SK-N-SH (cell line): ENCODE measurements at regions not wholly inside any gene's neighbourhood (a gene's known extent, or its start where the extent isn't known, plus 50 kb on each side); places are given as distances from the start of the nearest gene placed in this dataset.

Experiments used
- CTCF ChIA-PET: fragments of 300-600, 350-600 bp; formaldehyde crosslinking; extraction: SDS; loops from one replicate; lab custom pipeline; 2021; lab: Yijun Ruan, JAX
- POLR2A ChIA-PET: fragments of 350-600 bp; sonication (Branson Sonifier 250); formaldehyde crosslinking; extraction: SDS; loops from one replicate; lab custom pipeline; 2020; ENCODE audit warnings: antibody characterized with exemption, inconsistent platforms; lab: Yijun Ruan, JAX
- DNase-seq: peaks from one replicate; pipeline ENCODE4 v3.0.0; 2012
- H2AFZ ChIP-seq: fragments of 200-600 bp; sonication (generic); 2 replicates; pipeline ENCODE4 v1.8.1; 2016; ENCODE audit warnings: antibody characterized with exemption, mild to moderate bottlenecking, low read depth
- H3F3A ChIP-seq: fragments of 200-600 bp; sonication (generic); replicated peaks from 2 replicates; pipeline ENCODE3; 2016; ENCODE audit warnings: antibody characterized with exemption, mild to moderate bottlenecking; ENCODE audit not compliant: insufficient read depth
- H3K27ac ChIP-seq, 2 experiments: fragments of 200-500 bp in 1 of 2; fragments of 200-600 bp in 1 of 2; sonication (Bioruptor generic) in 1 of 2; sonication (generic), shearing (Covaris generic) in 1 of 2; 2 replicates each; pipeline versions ENCODE4 v1.5.1 to v1.6.1; 2014 to 2016; ENCODE audit warnings: low read depth in 2 of 2, inconsistent platforms in 1 of 2, low read length in 1 of 2, mild to moderate bottlenecking in 1 of 2, mixed read lengths in 1 of 2
- H3K27me3 ChIP-seq: fragments of 200-600 bp; sonication (generic), shearing (Covaris generic); 2 replicates; pipeline ENCODE4 v1.6.1; 2016; ENCODE audit warnings: mixed run types; ENCODE audit not compliant: insufficient read depth
- H3K36me3 ChIP-seq, 2 experiments: fragments of 200-500 bp in 1 of 2; fragments of 200-600 bp in 1 of 2; sonication (Bioruptor generic) in 1 of 2; sonication (generic) in 1 of 2; replicated peaks in 1 of 2; 2 replicates each; pipeline versions ENCODE3 to v1.5.1; 2014 to 2016; ENCODE audit warnings: low read length in 1 of 2, mild to moderate bottlenecking in 1 of 2; ENCODE audit not compliant: insufficient read depth in 2 of 2, control insufficient read depth in 1 of 2
- H3K4me1 ChIP-seq, 2 experiments: fragments of 200-500 bp in 1 of 2; fragments of 200-600 bp in 1 of 2; sonication (Bioruptor generic) in 1 of 2; sonication (generic), shearing (Covaris generic) in 1 of 2; 2 replicates each; pipeline versions ENCODE4 v1.5.1 to v1.6.1; 2014 to 2016; ENCODE audit warnings: low read depth in 1 of 2, low read length in 1 of 2, mixed run types in 1 of 2; ENCODE audit not compliant: insufficient read depth in 2 of 2, control insufficient read depth in 1 of 2
- H3K4me2 ChIP-seq: fragments of 200-600 bp; sonication (generic), shearing (Covaris generic); 2 replicates; pipeline ENCODE4 v1.6.1; 2017; ENCODE audit warnings: mixed run types
- H3K4me3 ChIP-seq, 2 experiments: fragments of 200-500 bp in 1 of 2; fragments of 200-600 bp in 1 of 2; sonication (Bioruptor generic) in 1 of 2; sonication (generic), shearing (Covaris generic) in 1 of 2; 2 replicates each; pipeline versions ENCODE4 v1.5.1 to v1.8.1; 2014 to 2016; ENCODE audit warnings: low read depth in 2 of 2, inconsistent platforms in 1 of 2, low read length in 1 of 2, mild to moderate bottlenecking in 1 of 2, mixed read lengths in 1 of 2, moderate library complexity in 1 of 2
- H3K79me2 ChIP-seq: fragments of 200-600 bp; sonication (generic); 2 replicates; pipeline ENCODE4 v1.8.1; 2017; ENCODE audit warnings: mild to moderate bottlenecking; ENCODE audit not compliant: insufficient read depth
- H3K9ac ChIP-seq: fragments of 200-600 bp; sonication (generic); 2 replicates; pipeline ENCODE4 v1.6.1; 2017; ENCODE audit warnings: mixed run types
- H3K9me2 ChIP-seq: fragments of 200-600 bp; sonication (generic); 2 replicates; pipeline ENCODE4 v1.6.1; 2017; ENCODE audit warnings: mixed run types
- H3K9me3 ChIP-seq: fragments of 200-600 bp; sonication (generic); 2 replicates; pipeline ENCODE4 v1.6.1; 2017; ENCODE audit warnings: mixed run types, mild to moderate bottlenecking, moderate library complexity
- H4K20me1 ChIP-seq: fragments of 200-600 bp; sonication (generic); 2 replicates; pipeline ENCODE4 v1.6.1; 2017; ENCODE audit warnings: mild to moderate bottlenecking, mixed run types; ENCODE audit not compliant: insufficient read depth
- CHD2 ChIP-seq: fragments of 150-350 bp; IDR thresholded peaks from 2 replicates; pipeline ENCODE4 v1.6.1; 2018; ENCODE audit warnings: low read length; ENCODE audit not compliant: partially characterized antibody
- EP300 ChIP-seq, 2 experiments: IDR thresholded peaks; 2 replicates each; pipeline versions ENCODE4 v1.4.0 to v1.6.1; 2012; ENCODE audit warnings: borderline replicate concordance in 1 of 2, low read depth in 1 of 2, low read length in 1 of 2
- EZH2phosphoT487 ChIP-seq: fragments of 200-600 bp; sonication (generic); IDR thresholded peaks from 2 replicates; pipeline ENCODE4 v1.6.1; 2017; ENCODE audit warnings: low read depth, mixed run types, mild to moderate bottlenecking, antibody characterized with exemption, moderate library complexity, borderline replicate concordance
- MEF2A ChIP-seq: IDR thresholded peaks from 2 replicates; pipeline ENCODE4 v1.4.0; 2012; ENCODE audit warnings: low read depth, borderline replicate concordance
- POLR2AphosphoS5 ChIP-seq: IDR thresholded peaks from 2 replicates; pipeline ENCODE4 v1.6.1; 2012; ENCODE audit warnings: low read depth, low read length
- REST ChIP-seq: IDR thresholded peaks from 2 replicates; pipeline ENCODE4 v1.6.1; 2012; ENCODE audit warnings: mild to moderate bottlenecking, low read depth, low read length, moderate library complexity
- TAF1 ChIP-seq: IDR thresholded peaks from 2 replicates; pipeline ENCODE4 v1.6.1; 2012; ENCODE audit warnings: low read depth, mild to moderate bottlenecking, low read length, moderate library complexity, borderline replicate concordance
- TCF12 ChIP-seq: IDR thresholded peaks from 2 replicates; pipeline ENCODE4 v1.4.0; 2012
- USF1 ChIP-seq: IDR thresholded peaks from 2 replicates; pipeline ENCODE4 v1.4.0; 2012; ENCODE audit warnings: low read depth, borderline replicate concordance
- USF2 ChIP-seq: fragments of 150-350 bp; IDR thresholded peaks from 2 replicates; pipeline ENCODE4 v1.6.1; 2017; ENCODE audit warnings: antibody characterized with exemption, low read length, low read depth, borderline replicate concordance
- WGBS: methylation state at CpG from one replicate; pipeline ENCODE4 v1.1.6; 2017; ENCODE audit warnings: low lambda C conversion rate; 5-methylcytosine and 5-hydroxymethylcytosine counted together

GRCh38 chr17:31595666-31596381, 204.3 kb downstream of the RAB11FIP4 start:
- CTCF ChIA-PET, result interaction anchor here (1.5 kb wide), 1 partner anchor 37 kb away, joined by 3 read pairs; no protein-coding TSS in a partner anchor
- H3K9me2 ChIP-seq, result no peaks in the 10 kb centered on the region
- no peak for DNase-seq
- H2AFZ ChIP-seq, result no peak overlapping the region
- H3K4me2 ChIP-seq, result peak overlapping the region; percentile 41; the same call in 1 of the 2 replicates
- H3K36me3 ChIP-seq, result peaks cover 0 to 6% of the 10 kb centered on the region in 2 experiments
- H4K20me1 ChIP-seq, result no peaks in the 10 kb centered on the region
- no peaks in the 10 kb centered on the region for H3K79me2 ChIP-seq
- H3K9me3 ChIP-seq, result no peaks in the 10 kb centered on the region
- 92% methylated on average over 10 of the region's 10 CpGs for WGBS
- H3K9ac ChIP-seq, result peak overlapping the region; percentile 48
- H3K27me3 ChIP-seq, result no peaks in the 10 kb centered on the region
- no peak overlapping the region for H3K4me3 ChIP-seq
- H3K27ac ChIP-seq, result peak overlapping the region; percentile 83 to 93; a peak in 3 of 4 replicates
- no peak for TF ChIP-seq TAF1
- TF ChIP-seq POLR2AphosphoS5, result no peak
- no peak for TF ChIP-seq CHD2
- peak; percentile 60; the same call in 1 of the 2 replicates for TF ChIP-seq USF1
- no peak for TF ChIP-seq MEF2A
- no peak for TF ChIP-seq EZH2phosphoT487
- peak; percentile 62 for TF ChIP-seq REST
- TF ChIP-seq, all 33 proteins: peak for 2
- H3K4me1 ChIP-seq, result peaks cover 8 to 43% of the 10 kb centered on the region in 2 experiments; a peak in 3 of 4 replicates
- H3F3A ChIP-seq, result peaks cover 34% of the 10 kb centered on the region
- POLR2A ChIA-PET, result no interaction called here

GRCh38 chr17:31595076-31595475, 203.6 kb downstream of the RAB11FIP4 start:
- no peak overlapping the region for H3K4me3 ChIP-seq
- H3K27me3 ChIP-seq, result no peaks in the 10 kb centered on the region
- peak overlapping the region; percentile 83 to 93; a peak in 3 of 4 replicates for H3K27ac ChIP-seq
- H3K79me2 ChIP-seq, result no peaks in the 10 kb centered on the region
- no peak overlapping the region for H2AFZ ChIP-seq
- H3K4me2 ChIP-seq, result no peak overlapping the region; the same call in 1 of the 2 replicates
- DNase-seq, result no peak
- POLR2A ChIA-PET, result no interaction called here
- 0 out of 2 replicates have a peak overlapping the region, but pooled peaks have one; percentile 48 for H3K9ac ChIP-seq
- H3K9me2 ChIP-seq, result no peaks in the 10 kb centered on the region
- H4K20me1 ChIP-seq, result no peaks in the 10 kb centered on the region
- CTCF ChIA-PET, result interaction anchor here (1.5 kb wide), 1 partner anchor 36 kb away, joined by 3 read pairs; no protein-coding TSS in a partner anchor
- peaks cover 34% of the 10 kb centered on the region for H3F3A ChIP-seq
- H3K9me3 ChIP-seq, result no peaks in the 10 kb centered on the region
- 70% methylated on average over 2 of the region's 2 CpGs for WGBS
- H3K36me3 ChIP-seq, result peaks cover 0 to 7% of the 10 kb centered on the region in 2 experiments
- TF ChIP-seq USF2, result no peak
- TF ChIP-seq EP300 (IDR thresholded peaks at IDR 0.05; ENCODE audit: borderline replicate concordance in 1 of 2, low read depth in 1 of 2, low read length in 1 of 2), result 0 out of 4 replicates have a peak, but pooled peaks of 1 of the 2 experiments have one; percentile 10
- peak; percentile 36; the same call in 1 of the 2 replicates for TF ChIP-seq TCF12
- peaks cover 8 to 43% of the 10 kb centered on the region in 2 experiments; a peak in 3 of 4 replicates for H3K4me1 ChIP-seq
